ENCODE measurements at regions not wholly inside any gene's neighbourhood (a gene's known extent, or its start where the extent isn't known, plus 50 kb on each side); places are given as distances from the start of the nearest gene placed in this dataset.

DNA sequence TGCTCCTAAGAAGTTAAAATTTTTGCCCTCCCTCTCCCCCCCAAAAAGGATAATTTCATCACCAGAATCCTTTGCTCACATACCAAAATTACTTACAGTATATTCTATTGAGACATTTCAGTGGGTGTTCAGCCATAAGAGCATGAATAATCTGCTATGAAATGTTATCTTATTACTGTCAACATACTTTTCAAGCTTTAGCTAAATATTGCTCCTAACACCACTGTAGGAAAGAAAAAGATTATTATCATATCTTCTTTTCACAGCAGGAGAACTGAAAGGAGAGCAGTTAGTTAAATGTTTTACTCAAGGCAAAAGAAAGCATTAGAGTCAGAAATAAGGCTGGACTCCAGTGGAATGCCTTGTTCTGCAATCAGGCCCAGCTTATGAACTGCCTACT is 231.0 kb upstream of the GYPA start (continued):
- TF ChIP-seq, protein P1, sequence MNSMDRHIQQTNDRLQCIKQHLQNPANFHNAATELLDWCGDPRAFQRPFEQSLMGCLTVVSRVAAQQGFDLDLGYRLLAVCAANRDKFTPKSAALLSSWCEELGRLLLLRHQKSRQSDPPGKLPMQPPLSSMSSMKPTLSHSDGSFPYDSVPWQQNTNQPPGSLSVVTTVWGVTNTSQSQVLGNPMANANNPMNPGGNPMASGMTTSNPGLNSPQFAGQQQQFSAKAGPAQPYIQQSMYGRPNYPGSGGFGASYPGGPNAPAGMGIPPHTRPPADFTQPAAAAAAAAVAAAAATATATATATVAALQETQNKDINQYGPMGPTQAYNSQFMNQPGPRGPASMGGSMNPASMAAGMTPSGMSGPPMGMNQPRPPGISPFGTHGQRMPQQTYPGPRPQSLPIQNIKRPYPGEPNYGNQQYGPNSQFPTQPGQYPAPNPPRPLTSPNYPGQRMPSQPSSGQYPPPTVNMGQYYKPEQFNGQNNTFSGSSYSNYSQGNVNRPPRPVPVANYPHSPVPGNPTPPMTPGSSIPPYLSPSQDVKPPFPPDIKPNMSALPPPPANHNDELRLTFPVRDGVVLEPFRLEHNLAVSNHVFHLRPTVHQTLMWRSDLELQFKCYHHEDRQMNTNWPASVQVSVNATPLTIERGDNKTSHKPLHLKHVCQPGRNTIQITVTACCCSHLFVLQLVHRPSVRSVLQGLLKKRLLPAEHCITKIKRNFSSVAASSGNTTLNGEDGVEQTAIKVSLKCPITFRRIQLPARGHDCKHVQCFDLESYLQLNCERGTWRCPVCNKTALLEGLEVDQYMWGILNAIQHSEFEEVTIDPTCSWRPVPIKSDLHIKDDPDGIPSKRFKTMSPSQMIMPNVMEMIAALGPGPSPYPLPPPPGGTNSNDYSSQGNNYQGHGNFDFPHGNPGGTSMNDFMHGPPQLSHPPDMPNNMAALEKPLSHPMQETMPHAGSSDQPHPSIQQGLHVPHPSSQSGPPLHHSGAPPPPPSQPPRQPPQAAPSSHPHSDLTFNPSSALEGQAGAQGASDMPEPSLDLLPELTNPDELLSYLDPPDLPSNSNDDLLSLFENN (IDR thresholded peaks at IDR 0.05; ENCODE audit: low read depth in 2 of 2, low read length in 2 of 2): no peak
- TF ChIP-seq ERF (CRISPR knock-in tag; IDR thresholded peaks at IDR 0.05) (no peak), FOXA1 (IDR thresholded peaks at IDR 0.05; ENCODE audit: borderline replicate concordance) (no peak), SRSF1 (IDR thresholded peaks at IDR 0.05; ENCODE audit: low read depth, low read length) (no peak)

DNA sequence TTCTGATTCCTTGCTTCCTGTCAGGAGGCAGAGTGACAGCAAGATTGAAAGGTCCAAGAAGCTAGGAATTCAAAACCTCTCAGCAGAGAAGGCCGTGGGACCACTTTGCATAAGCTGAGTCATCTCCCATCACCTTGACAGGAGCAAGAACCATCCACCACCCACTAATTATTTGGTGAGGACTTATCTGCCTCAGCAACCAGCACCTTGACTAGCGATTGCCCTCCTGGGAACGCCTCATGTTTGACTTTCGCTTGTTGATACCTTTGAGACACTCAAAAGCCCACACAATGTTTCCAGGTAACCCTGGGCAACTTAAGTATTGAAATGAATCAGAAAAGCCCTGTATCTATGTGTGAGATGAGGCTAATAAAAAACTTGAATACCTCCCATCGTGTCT is 233.5 kb upstream of the GYPA start:
- no peak for FAIRE-seq
- no peaks in the 10 kb centered on the region for H3K9me1 ChIP-seq (ENCODE audit: control insufficient read depth, insufficient read depth, low read length)
- POLR2A ChIA-PET: no interaction called here

More for the DNA sequence above, 233.5 kb upstream of the GYPA start:
- Histone ChIP-seq H3K4me2 (ENCODE audit: insufficient read depth, low read length) (no peak overlapping the region), H4K20me1 (replicated peaks; ENCODE audit: control insufficient read depth, insufficient read depth, low read length) (no peaks in the 10 kb centered on the region), H3K9ac (ENCODE audit: insufficient read depth in 1 of 2, low read depth in 2 of 2, low read length in 2 of 2) (no peak overlapping the region), H3K36me3 (ENCODE audit: control insufficient read depth, insufficient read depth, low read length) (no peaks in the 10 kb centered on the region), H3K27me3 (ENCODE audit: control insufficient read depth in 2 of 2, insufficient read depth in 2 of 2, low read length in 2 of 2) (no peaks in the 10 kb centered on the region), H3K4me3 (no peak overlapping the region), H2AFZ (ENCODE audit: low read depth, low read length) (no peak overlapping the region), H3K79me2 (ENCODE audit: control insufficient read depth, insufficient read depth, low read length) (no peaks in the 10 kb centered on the region), H3K4me1 (replicated peaks in 1 of 2; ENCODE audit: control insufficient read depth in 2 of 2, insufficient read depth in 2 of 2, low read length in 2 of 2) (no peaks in the 10 kb centered on the region), H3K27ac (ENCODE audit: extremely low read depth, low read depth, low read length) (no peak overlapping the region), H3K9me3 (replicated peaks; ENCODE audit: control insufficient read depth, insufficient read depth, low read depth, low read length) (no peaks in the 10 kb centered on the region)
- CTCF ChIA-PET (ENCODE audit: low intra/inter-chr PET ratio): no interaction called here
- 2% methylated on average over 5 of the region's 5 CpGs for WGBS (ENCODE audit: insufficient coverage, low coverage, missing lambda C conversion rate)
- in situ Hi-C loops (cut with MboI): no loop called here
- no TSS peak for BruUV-seq (replicated peaks)
- ATAC-seq (no peak), DNase-seq (ENCODE audit: extremely low read depth in 1 of 4, low spot score in 3 of 4) (no peak)
- TF ChIP-seq ZNF174 (CRISPR knock-in tag; IDR thresholded peaks at IDR 0.05) (no peak), PHF8 (IDR thresholded peaks at IDR 0.05; ENCODE audit: borderline replicate concordance, low read length) (no peak), ZNF175 (CRISPR knock-in tag; IDR thresholded peaks at IDR 0.05; ENCODE audit: low read depth) (no peak), RCOR1 (IDR thresholded peaks at IDR 0.05; ENCODE audit: borderline replicate concordance in 1 of 2, low read depth in 2 of 2, low read length in 2 of 2) (no peak), ZKSCAN3 (CRISPR knock-in tag; IDR thresholded peaks at IDR 0.05) (no peak), EP300 (IDR thresholded peaks at IDR 0.05; ENCODE audit: low read length) (no peak)
- TF ChIP-seq, protein P2, sequence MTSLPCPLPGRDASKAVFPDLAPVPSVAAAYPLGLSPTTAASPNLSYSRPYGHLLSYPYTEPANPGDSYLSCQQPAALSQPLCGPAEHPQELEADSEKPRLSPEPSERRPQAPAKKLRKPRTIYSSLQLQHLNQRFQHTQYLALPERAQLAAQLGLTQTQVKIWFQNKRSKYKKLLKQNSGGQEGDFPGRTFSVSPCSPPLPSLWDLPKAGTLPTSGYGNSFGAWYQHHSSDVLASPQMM (CRISPR knock-in tag; IDR thresholded peaks at IDR 0.05): no peak
- TF ChIP-seq, protein P3, sequence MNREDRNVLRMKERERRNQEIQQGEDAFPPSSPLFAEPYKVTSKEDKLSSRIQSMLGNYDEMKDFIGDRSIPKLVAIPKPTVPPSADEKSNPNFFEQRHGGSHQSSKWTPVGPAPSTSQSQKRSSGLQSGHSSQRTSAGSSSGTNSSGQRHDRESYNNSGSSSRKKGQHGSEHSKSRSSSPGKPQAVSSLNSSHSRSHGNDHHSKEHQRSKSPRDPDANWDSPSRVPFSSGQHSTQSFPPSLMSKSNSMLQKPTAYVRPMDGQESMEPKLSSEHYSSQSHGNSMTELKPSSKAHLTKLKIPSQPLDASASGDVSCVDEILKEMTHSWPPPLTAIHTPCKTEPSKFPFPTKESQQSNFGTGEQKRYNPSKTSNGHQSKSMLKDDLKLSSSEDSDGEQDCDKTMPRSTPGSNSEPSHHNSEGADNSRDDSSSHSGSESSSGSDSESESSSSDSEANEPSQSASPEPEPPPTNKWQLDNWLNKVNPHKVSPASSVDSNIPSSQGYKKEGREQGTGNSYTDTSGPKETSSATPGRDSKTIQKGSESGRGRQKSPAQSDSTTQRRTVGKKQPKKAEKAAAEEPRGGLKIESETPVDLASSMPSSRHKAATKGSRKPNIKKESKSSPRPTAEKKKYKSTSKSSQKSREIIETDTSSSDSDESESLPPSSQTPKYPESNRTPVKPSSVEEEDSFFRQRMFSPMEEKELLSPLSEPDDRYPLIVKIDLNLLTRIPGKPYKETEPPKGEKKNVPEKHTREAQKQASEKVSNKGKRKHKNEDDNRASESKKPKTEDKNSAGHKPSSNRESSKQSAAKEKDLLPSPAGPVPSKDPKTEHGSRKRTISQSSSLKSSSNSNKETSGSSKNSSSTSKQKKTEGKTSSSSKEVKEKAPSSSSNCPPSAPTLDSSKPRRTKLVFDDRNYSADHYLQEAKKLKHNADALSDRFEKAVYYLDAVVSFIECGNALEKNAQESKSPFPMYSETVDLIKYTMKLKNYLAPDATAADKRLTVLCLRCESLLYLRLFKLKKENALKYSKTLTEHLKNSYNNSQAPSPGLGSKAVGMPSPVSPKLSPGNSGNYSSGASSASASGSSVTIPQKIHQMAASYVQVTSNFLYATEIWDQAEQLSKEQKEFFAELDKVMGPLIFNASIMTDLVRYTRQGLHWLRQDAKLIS (CRISPR knock-in tag; IDR thresholded peaks at IDR 0.05): no peak
- TF ChIP-seq, protein P4, sequence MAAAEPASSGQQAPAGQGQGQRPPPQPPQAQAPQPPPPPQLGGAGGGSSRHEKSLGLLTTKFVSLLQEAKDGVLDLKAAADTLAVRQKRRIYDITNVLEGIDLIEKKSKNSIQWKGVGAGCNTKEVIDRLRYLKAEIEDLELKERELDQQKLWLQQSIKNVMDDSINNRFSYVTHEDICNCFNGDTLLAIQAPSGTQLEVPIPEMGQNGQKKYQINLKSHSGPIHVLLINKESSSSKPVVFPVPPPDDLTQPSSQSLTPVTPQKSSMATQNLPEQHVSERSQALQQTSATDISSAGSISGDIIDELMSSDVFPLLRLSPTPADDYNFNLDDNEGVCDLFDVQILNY (CRISPR knock-in tag; IDR thresholded peaks at IDR 0.05): no peak
- intact Hi-C loops (cut with micrococcal nuclease): no loop called here
